ENCODE measurements at regions not wholly inside any gene's neighbourhood (a gene's known extent, or its start where the extent isn't known, plus 50 kb on each side); places are given as distances from the start of the nearest gene placed in this dataset.

GRCh38 chr22:27624705-27625104 lies 176.9 kb downstream of the MN1 start:
- no peak for TF ChIP-seq EP300 (IDR thresholded peaks at IDR 0.05)
- no peak for TF ChIP-seq CTCF (IDR thresholded peaks at IDR 0.05)
- no peak for TF ChIP-seq POLR2A (IDR thresholded peaks at IDR 0.05)

Measured in stomach (tissue), 4 donors.